H1 (cell line): ENCODE measurements at regions not wholly inside any gene's neighbourhood (a gene's known extent, or its start where the extent isn't known, plus 50 kb on each side); places are given as distances from the start of the nearest gene placed in this dataset.
A peak's percentile ranks its signal among the peaks of the same experiment; 100 is the strongest.

Source experiments
- CTCF ChIA-PET: fragments of 300-600 bp; sonication (Branson Sonifier 250); formaldehyde crosslinking; loops from one replicate; lab custom pipeline; 2021; ENCODE audit not compliant: partially characterized antibody; lab: Charles Lee
- POLR2A ChIA-PET: fragments of 300-600 bp; sonication (Branson Sonifier 250); formaldehyde crosslinking; loops from one replicate; lab custom pipeline; 2021; ENCODE audit warnings: inconsistent platforms; ENCODE audit not compliant: partially characterized antibody; lab: Charles Lee
- DNase-seq, 2 experiments: peaks; one replicate each; pipeline versions ENCODE4 v3.0.0 to v3.0.0-alpha.2; 2010 to 2022; ENCODE audit warnings: low spot score in 2 of 2, low read depth in 1 of 2, mixed read lengths in 1 of 2
- FAIRE-seq: peaks from 2 replicates; lab custom pipeline; 2011; peaks lifted over from hg19 to GRCh38; lab: Jason Lieb, UNC
- H2AFZ ChIP-seq: 2 replicates; pipeline ENCODE4 v1.8.1; 2012; ENCODE audit warnings: low read length, inconsistent platforms
- H2AK5ac ChIP-seq: 2 replicates; pipeline ENCODE4 v1.6.1; 2013; ENCODE audit warnings: low read depth, low read length
- H2BK120ac ChIP-seq: replicated peaks from 2 replicates; pipeline ENCODE3; 2013; ENCODE audit warnings: low read depth, low read length, inconsistent platforms
- H2BK12ac ChIP-seq: 2 replicates; pipeline ENCODE4 v1.6.1; 2013; ENCODE audit warnings: low read depth, low read length
- H2BK15ac ChIP-seq: 2 replicates; pipeline ENCODE4 v1.6.1; 2013; ENCODE audit warnings: low read length
- H2BK20ac ChIP-seq: 2 replicates; pipeline ENCODE4 v1.6.1; 2013; ENCODE audit warnings: low read length
- H2BK5ac ChIP-seq: 2 replicates; pipeline ENCODE4 v1.6.1; 2013; ENCODE audit warnings: low read depth, low read length
- H3K14ac ChIP-seq: 2 replicates; pipeline ENCODE4 v1.6.1; 2013; ENCODE audit warnings: inconsistent platforms; ENCODE audit not compliant: insufficient read length
- H3K18ac ChIP-seq: 2 replicates; pipeline ENCODE4 v1.6.1; 2013; ENCODE audit warnings: low read length; ENCODE audit errors: extremely low read depth
- H3K23ac ChIP-seq: 2 replicates; pipeline ENCODE4 v1.6.1; 2013; ENCODE audit warnings: inconsistent platforms; ENCODE audit not compliant: insufficient read length
- H3K23me2 ChIP-seq: 2 replicates; pipeline ENCODE4 v1.6.1; 2013; ENCODE audit warnings: low read depth, low read length
- H3K27ac ChIP-seq: 2 replicates; pipeline ENCODE4 v1.6.1; 2011; ENCODE audit warnings: low read depth, low read length, inconsistent platforms
- H3K27me3 ChIP-seq, 4 experiments: replicated peaks in 1 of 4; 1 replicate in 1 of 4; 2 replicates in 3 of 4; pipeline versions ENCODE4 v1.6.1 to v1.8.1; 2011 to 2013; ENCODE audit warnings: low read length in 3 of 4, mild to moderate bottlenecking in 3 of 4, inconsistent platforms in 2 of 4, mixed read lengths in 2 of 4, moderate library complexity in 1 of 4; ENCODE audit not compliant: control insufficient read depth in 3 of 4, insufficient read depth in 3 of 4; ENCODE audit errors: extremely low read depth in 1 of 4
- H3K36me3 ChIP-seq, 4 experiments: 2 replicates each; pipeline versions ENCODE4 v1.6.1 to v1.8.1; 2011 to 2013; ENCODE audit warnings: mild to moderate bottlenecking in 4 of 4, low read length in 3 of 4, moderate library complexity in 2 of 4, control low read depth in 1 of 4, inconsistent platforms in 1 of 4; ENCODE audit not compliant: insufficient read depth in 4 of 4, control insufficient read depth in 2 of 4
- H3K4ac ChIP-seq: replicated peaks from 2 replicates; pipeline ENCODE3; 2013; ENCODE audit warnings: low read length, low read depth, mixed read lengths, inconsistent platforms; ENCODE audit not compliant: insufficient read length
- H3K4me1 ChIP-seq, 4 experiments: replicated peaks in 1 of 4; 1 replicate in 1 of 4; 2 replicates in 3 of 4; pipeline versions ENCODE4 v1.6.1 to v1.8.1; 2011 to 2013; ENCODE audit warnings: low read length in 3 of 4, inconsistent platforms in 2 of 4, mixed read lengths in 1 of 4; ENCODE audit not compliant: insufficient read depth in 4 of 4, control insufficient read depth in 3 of 4
- H3K4me2 ChIP-seq, 2 experiments: 2 replicates each; pipeline versions ENCODE4 v1.6.1 to v1.8.1; 2011 to 2013; ENCODE audit warnings: low read depth in 2 of 2, low read length in 2 of 2, control low read depth in 1 of 2, inconsistent platforms in 1 of 2, mild to moderate bottlenecking in 1 of 2; ENCODE audit not compliant: insufficient read depth in 1 of 2
- H3K4me3 ChIP-seq, 4 experiments: fragments of 200-600, 300-600 bp in 1 of 4; sonication (generic), shearing (Covaris generic), sonication (Bioruptor Twin) in 1 of 4; 2 replicates each; pipeline versions ENCODE4 v1.5.1 to v1.8.1; 2011 to 2016; ENCODE audit warnings: low read length in 4 of 4, low read depth in 3 of 4, control low read depth in 2 of 4, inconsistent platforms in 2 of 4, mild to moderate bottlenecking in 2 of 4, mixed read lengths in 1 of 4, moderate library complexity in 1 of 4; ENCODE audit not compliant: insufficient read depth in 2 of 4; ENCODE audit errors: extremely low read depth in 1 of 4
- H3K56ac ChIP-seq: replicated peaks from 2 replicates; pipeline ENCODE3; 2013; ENCODE audit warnings: low read depth, mild to moderate bottlenecking, mixed read lengths, low read length, inconsistent platforms; ENCODE audit not compliant: insufficient read length
- H3K79me1 ChIP-seq: 2 replicates; pipeline ENCODE4 v1.6.1; 2013; ENCODE audit warnings: low read depth, low read length, control low read depth
- H3K79me2 ChIP-seq, 2 experiments: 2 replicates each; pipeline versions ENCODE4 v1.6.1 to v1.8.1; 2012 to 2013; ENCODE audit warnings: low read length in 2 of 2, mild to moderate bottlenecking in 2 of 2, inconsistent platforms in 1 of 2; ENCODE audit not compliant: insufficient read depth in 2 of 2, control insufficient read depth in 1 of 2
- H3K9ac ChIP-seq, 4 experiments: replicated peaks in 1 of 4; 1 replicate in 1 of 4; 2 replicates in 3 of 4; pipeline versions ENCODE4 v1.6.1 to v1.8.1; 2011 to 2013; ENCODE audit warnings: low read depth in 3 of 4, low read length in 3 of 4, control low read depth in 2 of 4, mild to moderate bottlenecking in 2 of 4, moderate library complexity in 2 of 4, inconsistent platforms in 1 of 4; ENCODE audit errors: extremely low read depth in 1 of 4
- H3K9me3 ChIP-seq, 2 experiments: 2 replicates each; pipeline versions ENCODE4 v1.6.1 to v1.8.1; 2012 to 2013; ENCODE audit warnings: mild to moderate bottlenecking in 2 of 2, moderate library complexity in 2 of 2, control low read depth in 1 of 2, inconsistent platforms in 1 of 2, low read depth in 1 of 2, low read length in 1 of 2, mixed read lengths in 1 of 2; ENCODE audit not compliant: insufficient read depth in 2 of 2
- H4K20me1 ChIP-seq, 2 experiments: replicated peaks in 1 of 2; 2 replicates each; pipeline versions ENCODE3 to v1.8.1; 2011 to 2013; ENCODE audit warnings: inconsistent platforms in 2 of 2, low read length in 2 of 2, mild to moderate bottlenecking in 1 of 2; ENCODE audit not compliant: insufficient read depth in 2 of 2, control insufficient read depth in 1 of 2
- H4K5ac ChIP-seq: 2 replicates; pipeline ENCODE4 v1.6.1; 2013; ENCODE audit warnings: low read length, low read depth, mixed read lengths, inconsistent platforms; ENCODE audit not compliant: insufficient read length
- H4K8ac ChIP-seq: 2 replicates; pipeline ENCODE4 v1.8.0; 2013; ENCODE audit warnings: mild to moderate bottlenecking, moderate library complexity, low read length, inconsistent platforms; ENCODE audit not compliant: insufficient read depth; ENCODE audit errors: extremely low read depth
- H4K91ac ChIP-seq: replicated peaks from 2 replicates; pipeline ENCODE3; 2013; ENCODE audit warnings: low read length, mixed read lengths, inconsistent platforms; ENCODE audit not compliant: insufficient read length
- CEBPB ChIP-seq: IDR thresholded peaks from 2 replicates; pipeline ENCODE4 v1.6.1; 2012; ENCODE audit warnings: low read depth, low read length
- CTBP2 ChIP-seq: IDR thresholded peaks from 2 replicates; pipeline ENCODE4 v1.7.0; 2011; ENCODE audit warnings: borderline replicate concordance, mild to moderate bottlenecking, moderate library complexity, mixed read lengths, low read length; ENCODE audit not compliant: insufficient read depth, insufficient read length
- EZH2 ChIP-seq: fragments of 200-600 bp; sonication (generic); IDR thresholded peaks from 2 replicates; pipeline ENCODE4 v1.7.1; 2012; ENCODE audit warnings: low read depth, mild to moderate bottlenecking, moderate library complexity, low read length, inconsistent platforms; ENCODE audit not compliant: severe bottlenecking
- JUN ChIP-seq: IDR thresholded peaks from 2 replicates; pipeline ENCODE4 v1.6.1; 2011; ENCODE audit warnings: low read depth, mild to moderate bottlenecking, improper control_type of control experiment, low read length
- RBBP5 ChIP-seq: IDR thresholded peaks from 2 replicates; pipeline ENCODE4 v1.7.1; 2012; ENCODE audit warnings: low read depth, mild to moderate bottlenecking, inconsistent platforms, low read length, moderate library complexity, borderline replicate concordance
- SIN3A ChIP-seq, 2 experiments: IDR thresholded peaks in 1 of 2; conservative IDR thresholded peaks in 1 of 2; 2 replicates each; pipeline ENCODE4 v1.6.1; 2011 to 2012; ENCODE audit warnings: low read length in 2 of 2, improper control_type of control experiment in 1 of 2, low read depth in 1 of 2, mild to moderate bottlenecking in 1 of 2
- ZNF274 ChIP-seq: IDR thresholded peaks from 2 replicates; pipeline ENCODE4 v1.7.0; 2012; ENCODE audit warnings: low read length, borderline replicate concordance; ENCODE audit errors: extremely low read depth
- WGBS, 2 experiments: shearing (Covaris generic) in 1 of 2; methylation state at CpG; one replicate each; pipeline versions ENCODE4 v1.1.6 to v1.1.7; 2013 to 2015; ENCODE audit warnings: low lambda C conversion rate in 2 of 2, mixed read lengths in 2 of 2, inconsistent platforms in 1 of 2, low coverage in 1 of 2, missing lambda C conversion rate in 1 of 2; ENCODE audit not compliant: insufficient replicate concordance in 2 of 2, insufficient coverage in 1 of 2, insufficient read length in 1 of 2; ENCODE audit errors: extremely low coverage in 1 of 2, missing lambda C conversion rate in 1 of 2; 5-methylcytosine and 5-hydroxymethylcytosine counted together

- Histone ChIP-seq H3K4ac (no peak overlapping the region), H3K4me2 (no peak overlapping the region), H3K18ac (no peak overlapping the region), H4K5ac (no peak overlapping the region), H2AFZ (no peak overlapping the region; the same call in 1 of the 2 replicates), H3K9ac (no peak overlapping the region), H3K27me3 (no peaks in the 10 kb centered on the region), H2BK15ac (no peak overlapping the region), H3K4me1 (peaks cover 0 to 3% (median 0%) of the 10 kb centered on the region in 4 experiments; a peak in 1 of 7 replicates), H3K36me3 (no peaks in the 10 kb centered on the region), H4K20me1 (no peaks in the 10 kb centered on the region), H2BK20ac (no peak overlapping the region), H4K8ac (no peak overlapping the region), H3K14ac (no peak overlapping the region), H2AK5ac (no peak overlapping the region), H2BK5ac (no peak overlapping the region), H3K79me2 (no peaks in the 10 kb centered on the region), H4K91ac (no peak overlapping the region), H3K56ac (no peak overlapping the region), H2BK12ac (peak overlapping the region; percentile 53; the same call in 1 of the 2 replicates), H3K4me3 (no peak overlapping the region), H3K23ac (no peak overlapping the region), H3K79me1 (no peaks in the 10 kb centered on the region), H3K23me2 (no peaks in the 10 kb centered on the region), H2BK120ac (no peak overlapping the region), H3K27ac (no peak overlapping the region), H3K9me3 (no peaks in the 10 kb centered on the region)
- 78% methylated on average over 7 of the region's 7 CpGs; no CpG with 5 or more reads in 1 of the 2 experiments for WGBS, 2 experiments
- ChIA-PET CTCF (interaction anchor here (0.8 kb wide), 1 partner anchor 19 kb away, joined by 3 read pairs; no protein-coding TSS in a partner anchor), POLR2A (no interaction called here)
- no peak for TF ChIP-seq CTBP2
- TF ChIP-seq RBBP5, result no peak
- no peak for TF ChIP-seq ZNF274
- no peak for TF ChIP-seq CEBPB
- TF ChIP-seq JUN, result no peak
- TF ChIP-seq SIN3A (conservative IDR thresholded peaks at IDR 0.05 in 1 of 2, IDR thresholded peaks at IDR 0.05 in 1 of 2; ENCODE audit: low read depth in 1 of 2, low read length in 2 of 2), result no peak
- no peak for TF ChIP-seq EZH2
- no peak for FAIRE-seq
- DNase-seq, result no peak
Measured at GRCh38 chr1:185412385-185413087, 95.5 kb upstream of the IVNS1ABP start.
